ENCODE measurements at regions not wholly inside any gene's neighbourhood (a gene's known extent, or its start where the extent isn't known, plus 50 kb on each side); places are given as distances from the start of the nearest gene placed in this dataset.

- no peak for TF ChIP-seq CTCF (conservative IDR thresholded peaks at IDR 0.05; ENCODE audit: low read depth, low read length)
- no peak for TF ChIP-seq EZH2 (IDR thresholded peaks at IDR 0.05; ENCODE audit: low read length, unreplicated experiment)
Observed at GRCh38 chr4:171473155-171473554, 340.0 kb upstream of the GALNTL6 start.
